Germinal center (tissue), 1 donor: ENCODE measurements at regions not wholly inside any gene's neighbourhood (a gene's known extent, or its start where the extent isn't known, plus 50 kb on each side); places are given as distances from the start of the nearest gene placed in this dataset.
"Not testable (repeated sequence)": the region's sequence is repeated elsewhere in the genome, so short reads cannot be mapped to it uniquely, and the experiment has no call there.

Experiments used
- DNase-seq: peaks from one replicate; pipeline ENCODE4 v3.0.0; 2012; ENCODE audit warnings: mixed read lengths, low spot score

GRCh38 chr13:31517599-31517998 is 221.7 kb upstream of the RXFP2 start:
- DNase-seq: no peak

- no peak for DNase-seq
Measured at GRCh38 chr13:31518645-31519044, 220.7 kb upstream of the RXFP2 start.

GRCh38 chr13:31521435-31521834 is 217.9 kb upstream of the RXFP2 start:
- no peak for DNase-seq

GRCh38 chr13:31522396-31522795 is 216.9 kb upstream of the RXFP2 start:
- no peak for DNase-seq

GRCh38 chr13:31528176-31528575 is 211.2 kb upstream of the RXFP2 start:
- no peak for DNase-seq

- DNase-seq: no peak
Measured at GRCh38 chr13:31528758-31529157, 210.6 kb upstream of the RXFP2 start.

- DNase-seq: no peak
Measured at GRCh38 chr13:31530922-31531321, 208.4 kb upstream of the RXFP2 start.

GRCh38 chr13:31537052-31537451 is 202.3 kb upstream of the RXFP2 start:
- no peak for DNase-seq

- DNase-seq: peak; percentile 5
Measured at GRCh38 chr13:31538067-31539042, 201.0 kb upstream of the RXFP2 start.

GRCh38 chr13:31540281-31540680 is 199.0 kb upstream of the RXFP2 start:
- DNase-seq: no peak

- no peak for DNase-seq
Measured at GRCh38 chr13:31543190-31543589, 196.1 kb upstream of the RXFP2 start.

GRCh38 chr13:31545616-31546015 is 193.7 kb upstream of the RXFP2 start:
- DNase-seq: no peak

- no peak for DNase-seq
Measured at GRCh38 chr13:31556376-31556775, 182.9 kb upstream of the RXFP2 start.

GRCh38 chr13:31584221-31584620 is 155.1 kb upstream of the RXFP2 start:
- DNase-seq: not testable (repeated sequence)

- no peak for DNase-seq
Measured at GRCh38 chr13:31587698-31588266, 151.5 kb upstream of the RXFP2 start.

- DNase-seq: no peak
Measured at GRCh38 chr13:31588316-31588715, 151.0 kb upstream of the RXFP2 start.

GRCh38 chr13:31588893-31589292 is 150.4 kb upstream of the RXFP2 start:
- no peak for DNase-seq

- DNase-seq: no peak
Measured at GRCh38 chr13:31591642-31592233, 147.6 kb upstream of the RXFP2 start.

GRCh38 chr13:31594056-31594455 is 145.3 kb upstream of the RXFP2 start:
- no peak for DNase-seq

GRCh38 chr13:31595563-31595962 is 143.8 kb upstream of the RXFP2 start:
- no peak for DNase-seq

GRCh38 chr13:31598990-31599389 is 140.3 kb upstream of the RXFP2 start:
- no peak for DNase-seq

GRCh38 chr13:31605076-31605860 is 134.1 kb upstream of the RXFP2 start:
- DNase-seq: no peak
